Fibroblast of skin of left biceps (primary cell): ENCODE measurements at regions not wholly inside any gene's neighbourhood (a gene's known extent, or its start where the extent isn't known, plus 50 kb on each side); places are given as distances from the start of the nearest gene placed in this dataset.

Experiments used
- DNase-seq, 2 experiments: peaks; one replicate each; pipeline ENCODE4 v3.0.0-alpha.2; 2013; ENCODE audit warnings: low read depth in 2 of 2

DNA sequence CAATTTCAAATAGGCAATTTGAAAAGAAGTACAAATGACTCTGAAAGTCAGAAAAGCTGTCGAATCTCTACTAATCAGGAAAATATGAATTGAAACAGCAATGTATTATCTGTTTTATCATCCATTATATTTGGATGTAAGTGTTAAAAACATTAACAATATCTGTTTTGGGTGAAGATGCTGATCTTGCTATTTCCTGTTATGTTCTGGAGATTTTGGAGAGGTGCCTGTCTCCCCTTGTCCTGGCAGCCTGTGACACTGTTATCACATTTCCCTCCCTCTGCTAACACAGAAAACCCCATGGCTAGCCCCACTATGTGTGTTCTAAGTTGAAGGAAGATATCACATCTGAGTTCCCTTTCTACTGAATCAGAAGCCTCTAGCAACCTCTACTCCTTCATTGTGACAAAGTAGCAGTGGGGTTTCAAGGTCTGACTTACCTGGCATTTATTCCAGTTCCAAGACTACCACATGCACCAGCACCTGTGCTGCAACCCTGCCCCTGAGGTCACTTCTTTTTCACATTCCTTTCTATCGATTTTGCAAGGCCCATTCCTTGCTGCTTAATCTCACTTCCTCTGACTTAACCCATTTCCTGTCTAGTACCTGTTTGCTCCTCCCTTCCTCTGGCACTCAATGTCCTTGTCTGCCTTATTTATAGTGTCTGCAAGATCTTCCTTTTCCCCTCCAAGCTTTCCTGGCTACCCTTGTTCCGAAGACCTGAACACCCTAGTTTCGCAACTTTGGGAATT lies 95.5 kb upstream of the COL8A1 start:
- DNase-seq, result no peak

DNA sequence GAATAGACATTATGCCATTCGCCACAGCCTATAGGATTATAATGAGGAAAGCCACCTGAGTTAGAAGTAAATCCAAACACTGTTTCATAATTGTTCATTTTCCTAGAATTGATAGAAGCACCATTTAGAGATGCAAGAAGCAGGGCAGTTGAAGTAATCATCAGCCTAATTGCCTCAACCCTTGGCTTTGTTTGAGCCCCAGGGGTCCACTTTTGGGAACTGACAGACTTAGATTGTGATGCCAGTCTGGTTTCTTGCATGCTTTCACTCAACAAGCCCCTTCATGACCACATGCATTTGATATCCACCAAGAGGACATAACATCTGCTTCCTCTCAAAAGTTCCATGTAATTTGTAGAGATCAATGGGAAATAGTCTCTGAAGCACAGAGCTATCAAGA lies 97.2 kb upstream of the COL8A1 start:
- DNase-seq, result no peak

DNA sequence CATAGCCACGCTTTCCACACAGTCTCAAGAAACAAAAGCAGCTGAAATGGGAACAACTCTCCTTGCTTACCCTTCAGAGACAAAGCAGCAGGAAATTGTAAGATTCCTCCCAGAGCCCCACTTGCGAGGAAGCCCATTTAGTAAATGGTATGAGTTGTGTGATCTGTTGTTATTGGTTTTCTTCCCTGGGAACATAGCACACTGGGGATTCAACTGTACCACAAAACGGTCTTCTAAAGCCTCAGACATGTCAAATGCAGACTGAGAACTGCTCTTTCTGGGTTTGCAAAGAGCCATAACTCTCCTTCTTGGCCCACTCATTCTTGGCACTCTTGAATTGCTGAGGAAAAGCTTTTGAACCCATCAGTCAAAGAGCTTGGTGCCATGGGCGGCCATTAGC lies 101.0 kb upstream of the COL8A1 start:
- DNase-seq, result no peak

DNA sequence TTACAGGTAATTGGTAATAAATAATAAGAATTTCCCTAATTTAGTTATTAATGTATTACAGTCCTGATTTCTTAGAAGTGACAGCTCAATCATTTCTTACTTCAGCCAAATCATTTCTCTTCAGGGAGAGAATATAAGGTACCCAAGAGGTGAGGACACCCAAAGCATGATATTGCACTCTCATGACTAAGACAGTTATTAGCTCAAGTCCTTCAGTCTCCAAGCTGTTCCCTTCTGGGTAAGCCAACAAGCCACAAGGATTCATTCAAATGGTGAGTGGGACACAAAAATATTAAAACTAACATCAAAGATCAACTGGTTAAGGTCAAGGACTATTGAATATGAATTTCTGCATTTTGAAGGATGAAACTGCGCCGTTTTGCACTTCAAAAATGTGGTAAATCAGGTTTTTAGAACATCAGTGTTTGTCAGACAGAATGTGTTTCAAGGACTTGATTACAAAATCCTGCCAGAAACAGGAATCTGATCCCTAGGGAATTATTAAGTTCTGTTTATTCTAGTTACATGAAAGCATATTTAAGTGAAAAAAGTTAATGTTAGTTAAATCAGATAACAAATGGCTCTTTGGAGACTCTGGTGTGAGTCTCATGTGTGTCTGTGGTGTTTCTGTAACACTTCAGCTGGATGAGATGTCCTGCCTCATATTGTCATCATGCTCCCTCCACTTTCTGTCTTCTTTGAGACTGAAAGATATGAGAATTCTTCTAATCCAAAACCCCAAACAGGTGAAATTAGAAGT lies 101.7 kb upstream of the COL8A1 start:
- no peak for DNase-seq

- DNase-seq, result peak; percentile 91 to 93
These were observed 103.3 kb upstream of the COL8A1 start for GRCh38 chr3:99534951-99535704.

DNA sequence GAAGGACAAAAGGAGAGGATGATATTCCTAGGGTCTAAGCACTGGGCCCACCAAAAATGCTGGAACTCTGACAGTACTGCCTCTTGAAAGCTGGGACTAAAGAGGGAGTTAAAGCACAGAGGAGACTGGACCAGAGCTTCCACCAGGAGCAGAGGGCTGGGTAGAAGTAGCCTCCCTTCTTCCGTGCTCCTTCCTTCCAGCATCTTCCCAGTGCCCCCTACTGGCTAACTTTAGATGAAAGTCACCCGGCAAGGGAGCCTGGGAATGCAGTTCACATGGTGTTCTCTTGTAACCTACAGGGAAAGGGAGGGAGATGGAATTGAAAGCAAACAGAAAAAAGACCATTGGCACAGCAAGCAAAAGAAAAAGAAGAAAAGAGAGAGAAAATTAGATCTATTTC lies 106.1 kb upstream of the COL8A1 start:
- DNase-seq, result peak; percentile 45 to 59

- no peak for DNase-seq
These were observed 109.1 kb upstream of the COL8A1 start for GRCh38 chr3:99529265-99529664.

- no peak for DNase-seq
These were observed 111.5 kb upstream of the COL8A1 start for GRCh38 chr3:99526921-99527320.

- no peak for DNase-seq
These were observed 113.8 kb upstream of the COL8A1 start for GRCh38 chr3:99524559-99524958.

GRCh38 chr3:99523431-99524127 lies 114.8 kb upstream of the COL8A1 start:
- DNase-seq, result no peak

- no peak for DNase-seq
These were observed 116.2 kb upstream of the COL8A1 start for GRCh38 chr3:99522147-99522546.

GRCh38 chr3:99521551-99521950 lies 116.8 kb upstream of the COL8A1 start:
- no peak for DNase-seq

GRCh38 chr3:99520513-99520912 lies 117.9 kb upstream of the COL8A1 start:
- no peak for DNase-seq

DNA sequence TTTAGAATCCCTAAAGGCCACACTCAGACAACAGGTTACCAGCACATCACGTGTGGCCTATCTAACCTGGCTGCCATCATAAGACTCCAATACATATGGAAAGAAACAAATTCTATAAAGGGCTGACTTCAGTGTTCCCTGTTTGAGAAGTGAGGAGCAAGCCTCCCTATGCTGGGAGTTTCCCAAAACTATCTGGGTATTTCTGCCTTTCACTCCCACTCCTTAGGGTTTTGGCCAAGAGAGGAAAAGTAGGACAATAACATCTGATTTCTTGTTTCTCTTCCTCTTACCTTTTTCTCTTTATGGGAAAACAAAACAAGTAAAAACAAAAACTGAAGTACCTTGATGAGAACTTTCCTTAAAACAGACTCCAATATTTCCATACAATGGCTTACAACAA lies 121.5 kb upstream of the COL8A1 start:
- DNase-seq, result no peak

DNA sequence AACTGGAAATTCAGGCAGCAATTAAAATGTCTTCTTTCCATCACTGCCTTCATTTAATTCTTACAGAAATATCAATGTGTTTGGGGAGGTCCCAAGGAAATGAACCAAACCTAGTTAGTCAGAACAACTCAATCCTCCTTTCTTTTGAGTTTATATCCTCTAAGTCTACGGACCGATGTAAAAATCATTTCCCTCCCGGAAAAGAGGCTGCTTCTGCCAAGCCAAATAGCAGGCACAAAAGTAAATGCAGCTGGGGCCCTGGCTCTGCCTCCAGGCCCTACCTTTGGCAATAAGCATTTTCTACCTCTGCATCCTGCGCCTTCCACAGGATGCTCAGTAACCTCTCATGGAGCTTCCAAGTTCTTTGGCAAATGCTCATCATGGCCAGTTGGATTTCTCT lies 122.5 kb upstream of the COL8A1 start:
- no peak for DNase-seq

DNA sequence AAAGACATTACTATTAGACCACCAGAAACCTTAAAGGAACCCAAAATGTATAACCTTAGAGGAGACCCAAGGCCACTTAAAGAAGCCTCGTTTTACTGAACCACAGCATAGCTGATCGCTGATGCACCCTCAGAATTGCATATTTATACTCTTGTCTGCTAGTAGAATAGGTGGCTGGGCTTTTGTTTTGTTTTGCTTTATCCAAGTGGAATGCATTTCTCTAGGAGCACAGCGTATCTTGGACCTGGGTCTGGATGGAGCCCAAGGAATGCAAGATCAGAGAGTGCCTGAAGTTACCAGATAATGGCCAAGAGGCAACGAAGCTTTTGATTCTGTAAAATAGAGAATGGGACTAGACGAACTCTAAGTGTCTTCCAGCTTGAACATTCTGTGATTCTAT lies 129.2 kb upstream of the COL8A1 start:
- DNase-seq, result peak; percentile 72 to 74

GRCh38 chr3:99508191-99508590 lies 130.2 kb upstream of the COL8A1 start:
- no peak for DNase-seq

GRCh38 chr3:99505646-99506269 lies 132.6 kb upstream of the COL8A1 start:
- DNase-seq, result peak; percentile 78 to 79

GRCh38 chr3:99505200-99505599 lies 133.2 kb upstream of the COL8A1 start:
- no peak for DNase-seq

DNA sequence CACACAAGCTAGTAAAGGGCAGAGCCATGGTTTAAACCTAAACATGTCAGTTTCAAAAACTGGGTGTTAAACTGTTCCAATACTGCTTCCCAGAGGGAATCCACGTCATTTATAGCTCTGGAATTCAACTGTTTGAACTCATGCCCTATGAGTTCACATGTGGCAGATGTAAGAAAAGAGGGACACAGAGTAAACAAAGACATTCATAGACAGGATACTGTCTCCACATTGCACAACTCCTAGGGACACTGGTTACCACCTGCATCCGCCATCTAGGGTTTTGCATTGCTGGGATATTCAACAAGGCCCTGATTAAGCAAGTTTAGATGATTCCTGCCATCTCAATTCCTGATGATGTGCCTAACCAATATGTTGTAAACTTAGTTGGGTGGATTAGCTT lies 134.1 kb upstream of the COL8A1 start:
- DNase-seq, result no peak

GRCh38 chr3:99503350-99503749 lies 135.0 kb upstream of the COL8A1 start:
- no peak for DNase-seq

GRCh38 chr3:99502871-99503270 lies 135.5 kb upstream of the COL8A1 start:
- DNase-seq, result no peak
